Amygdala (tissue), 56 donors: ENCODE measurements at regions not wholly inside any gene's neighbourhood (a gene's known extent, or its start where the extent isn't known, plus 50 kb on each side); places are given as distances from the start of the nearest gene placed in this dataset.

Experiments used
- DNase-seq, 56 donors: peaks; one replicate each; lab custom pipeline; 2025; lab: John Stamatoyannopoulos, UW

GRCh38 chr16:86087011-86087895, 188.3 kb downstream of the IRF8 start:
- no peak for DNase-seq

- DNase-seq: no peak
These were observed 188.9 kb downstream of the IRF8 start for GRCh38 chr16:86087896-86088230.

- DNase-seq: no peak
These were observed 189.3 kb downstream of the IRF8 start for GRCh38 chr16:86088287-86088686.

- no peak for DNase-seq
These were observed 189.9 kb downstream of the IRF8 start for GRCh38 chr16:86088816-86089215.

- no peak for DNase-seq
These were observed 190.5 kb downstream of the IRF8 start for GRCh38 chr16:86089334-86089900.

- no peak for DNase-seq
These were observed 191.0 kb downstream of the IRF8 start for GRCh38 chr16:86089991-86090390.

- no peak for DNase-seq
These were observed 191.7 kb downstream of the IRF8 start for GRCh38 chr16:86090461-86091170.

GRCh38 chr16:86091976-86092375, 193.0 kb downstream of the IRF8 start:
- no peak for DNase-seq

GRCh38 chr16:86092586-86093480, 193.9 kb downstream of the IRF8 start:
- DNase-seq: no peak

GRCh38 chr16:86093801-86094750, 195.1 kb downstream of the IRF8 start:
- no peak for DNase-seq

GRCh38 chr16:86095131-86095752, 196.3 kb downstream of the IRF8 start:
- DNase-seq: no peak

- DNase-seq: no peak
These were observed 197.0 kb downstream of the IRF8 start for GRCh38 chr16:86095906-86096485.

GRCh38 chr16:86096850-86097249, 197.9 kb downstream of the IRF8 start:
- no peak for DNase-seq

GRCh38 chr16:86099326-86099725, 200.4 kb downstream of the IRF8 start:
- no peak for DNase-seq

GRCh38 chr16:86100205-86101136, 201.5 kb downstream of the IRF8 start:
- no peak for DNase-seq

GRCh38 chr16:86101137-86101896, 202.4 kb downstream of the IRF8 start:
- no peak for DNase-seq

- DNase-seq: no peak
These were observed 202.9 kb downstream of the IRF8 start for GRCh38 chr16:86101897-86102157.
